Upper lobe of left lung (tissue), 6 donors: ENCODE measurements at regions not wholly inside any gene's neighbourhood (a gene's known extent, or its start where the extent isn't known, plus 50 kb on each side); places are given as distances from the start of the nearest gene placed in this dataset.

Experiments
- ATAC-seq, 2 donors: fragments of 200-7000 bp; cut with Tn5 transposase; one replicate each; pipeline ENCODE4 v1.9.1; 2022; ENCODE audit warnings: mild to moderate bottlenecking in 2 of 2, moderate library complexity in 2 of 2; ENCODE audit not compliant: low FRiP score in 2 of 2
- DNase-seq, 2 donors: peaks; one replicate each; pipeline ENCODE4 v3.0.0-alpha.2; 2019 to 2020
- H3K27ac ChIP-seq, 4 donors: fragments of 200-600 bp; sonication (generic); one replicate each; pipeline ENCODE4 v1.5.1; 2016 to 2019
- H3K27me3 ChIP-seq, 4 donors: fragments of 200-600 bp; sonication (generic); one replicate each; pipeline ENCODE4 v1.5.1; 2017 to 2019
- H3K36me3 ChIP-seq, 4 donors: fragments of 200-600 bp; sonication (generic); one replicate each; pipeline ENCODE4 v1.5.1; 2016 to 2019
- H3K4me1 ChIP-seq, 4 donors: fragments of 200-600 bp; sonication (generic); one replicate each; pipeline ENCODE4 v1.5.1; 2018 to 2019
- H3K4me3 ChIP-seq, 4 donors: fragments of 200-600 bp; sonication (generic); one replicate each; pipeline ENCODE4 v1.5.1; 2017 to 2019; ENCODE audit warnings: mild to moderate bottlenecking in 2 of 4, moderate library complexity in 1 of 4
- H3K9me3 ChIP-seq, 4 donors: fragments of 200-600 bp; sonication (generic); one replicate each; pipeline ENCODE4 v1.5.1; 2018 to 2019
- CTCF ChIP-seq, 6 experiments: fragments of 450-650 bp in 4 of 6; fragments of 200-600 bp in 2 of 6; sonication (generic) in 2 of 6; IDR thresholded peaks; one replicate each; pipeline ENCODE4 v1.5.1; 2016 to 2019; ENCODE audit warnings: antibody characterized with exemption in 6 of 6
- EP300 ChIP-seq, 4 donors: sonication (generic); formaldehyde crosslinking; IDR thresholded peaks; one replicate each; pipeline ENCODE4 v1.5.1; 2017; ENCODE audit warnings: antibody characterized with exemption in 4 of 4, control low read depth in 2 of 4
- POLR2A ChIP-seq, 4 donors: fragments of 450-650 bp; IDR thresholded peaks; one replicate each; pipeline ENCODE4 v1.5.1; 2016 to 2017; ENCODE audit warnings: antibody characterized with exemption in 4 of 4, mild to moderate bottlenecking in 2 of 4
- POLR2AphosphoS5 ChIP-seq, 2 donors: sonication (generic); formaldehyde crosslinking; IDR thresholded peaks; one replicate each; pipeline ENCODE4 v1.5.1; 2017; ENCODE audit warnings: antibody characterized with exemption in 2 of 2
- WGBS, 2 donors: methylation state at CpG; one replicate each; pipeline ENCODE4 v1.1.5; 2017 to 2018; 5-methylcytosine and 5-hydroxymethylcytosine counted together
- donor health status: DM: no; HTN: no; CAD: no; lungs with moderate emphysema.
- donor health status: DM: no; HTN: yes; CAD: no; lungs with severe emphysema.

- no peaks in the 10 kb centered on the region for H3K4me1 ChIP-seq
- WGBS, 2 donors, result 57 to 74% methylated on average over 2 of the region's 2 CpGs
- no peak overlapping the region for H3K4me3 ChIP-seq
- no peaks in the 10 kb centered on the region for H3K9me3 ChIP-seq
- H3K27me3 ChIP-seq, result no peaks in the 10 kb centered on the region
- no peaks in the 10 kb centered on the region for H3K36me3 ChIP-seq
- DNase-seq, result no peak
- ATAC-seq, result no peak
- TF ChIP-seq CTCF (IDR thresholded peaks at IDR 0.05) (no peak), EP300 (IDR thresholded peaks at IDR 0.05) (no peak), POLR2A (IDR thresholded peaks at IDR 0.05) (no peak), POLR2AphosphoS5 (IDR thresholded peaks at IDR 0.05) (no peak)
- H3K27ac ChIP-seq, result no peak overlapping the region
These were observed 1030.5 kb downstream of the KCNT2 start for GRCh38 chr1:195577748-195578147.

GRCh38 chr1:195576641-195577040 lies 1031.6 kb downstream of the KCNT2 start:
- H3K9me3 ChIP-seq, result no peaks in the 10 kb centered on the region
- H3K27ac ChIP-seq, result no peak overlapping the region
- DNase-seq (no peak), ATAC-seq (no peak)
- no peak overlapping the region for H3K4me3 ChIP-seq
- H3K36me3 ChIP-seq, result no peaks in the 10 kb centered on the region
- TF ChIP-seq POLR2A (IDR thresholded peaks at IDR 0.05) (no peak), POLR2AphosphoS5 (IDR thresholded peaks at IDR 0.05) (no peak), EP300 (IDR thresholded peaks at IDR 0.05) (no peak)
- H3K27me3 ChIP-seq, result no peaks in the 10 kb centered on the region
- no peaks in the 10 kb centered on the region for H3K4me1 ChIP-seq

- Histone ChIP-seq H3K4me1 (no peaks in the 10 kb centered on the region), H3K9me3 (no peaks in the 10 kb centered on the region), H3K27me3 (no peaks in the 10 kb centered on the region), H3K36me3 (no peaks in the 10 kb centered on the region), H3K27ac (no peak overlapping the region), H3K4me3 (no peak overlapping the region)
- no peak for DNase-seq
- no peak for TF ChIP-seq EP300 (IDR thresholded peaks at IDR 0.05)
- TF ChIP-seq POLR2AphosphoS5 (IDR thresholded peaks at IDR 0.05), result no peak
- no peak for TF ChIP-seq POLR2A (IDR thresholded peaks at IDR 0.05)
- TF ChIP-seq CTCF (IDR thresholded peaks at IDR 0.05), result no peak
- no peak for ATAC-seq
These were observed 1033.7 kb downstream of the KCNT2 start for GRCh38 chr1:195574511-195574910.

GRCh38 chr1:195569934-195570333 lies 1038.3 kb downstream of the KCNT2 start:
- TF ChIP-seq CTCF (IDR thresholded peaks at IDR 0.05) (no peak), POLR2AphosphoS5 (IDR thresholded peaks at IDR 0.05) (no peak), POLR2A (IDR thresholded peaks at IDR 0.05) (no peak), EP300 (IDR thresholded peaks at IDR 0.05) (no peak)

GRCh38 chr1:195568389-195568788 lies 1039.9 kb downstream of the KCNT2 start:
- H3K4me1 ChIP-seq, result no peaks in the 10 kb centered on the region
- H3K4me3 ChIP-seq, result no peak overlapping the region
- no peaks in the 10 kb centered on the region for H3K36me3 ChIP-seq
- ATAC-seq, result no peak
- no peak for DNase-seq
- TF ChIP-seq CTCF (IDR thresholded peaks at IDR 0.05), result no peak
- TF ChIP-seq POLR2AphosphoS5 (IDR thresholded peaks at IDR 0.05), result no peak
- TF ChIP-seq EP300 (IDR thresholded peaks at IDR 0.05), result no peak
- no peak for TF ChIP-seq POLR2A (IDR thresholded peaks at IDR 0.05)
- H3K9me3 ChIP-seq, result no peaks in the 10 kb centered on the region
- H3K27ac ChIP-seq, result no peak overlapping the region
- H3K27me3 ChIP-seq, result no peaks in the 10 kb centered on the region

More at GRCh38 chr1:195569934-195570333, 1038.3 kb downstream of the KCNT2 start:
- H3K9me3 ChIP-seq, result no peaks in the 10 kb centered on the region
- no peaks in the 10 kb centered on the region for H3K36me3 ChIP-seq
- DNase-seq, result no peak
- no peak overlapping the region for H3K4me3 ChIP-seq
- H3K27me3 ChIP-seq, result no peaks in the 10 kb centered on the region
- no peak for ATAC-seq
- no peak overlapping the region for H3K27ac ChIP-seq
- 70 to 81% methylated on average over 3 of the region's 3 CpGs for WGBS, 2 donors
- H3K4me1 ChIP-seq, result no peaks in the 10 kb centered on the region
